DMS53 (cell line): ENCODE measurements at regions not wholly inside any gene's neighbourhood (a gene's known extent, or its start where the extent isn't known, plus 50 kb on each side); places are given as distances from the start of the nearest gene placed in this dataset.
A peak's percentile ranks its signal among the peaks of the same experiment; 100 is the strongest.

Experiments
- DNase-seq: peaks from one replicate; lab custom pipeline; 2025; lab: John Stamatoyannopoulos, UW

GRCh38 chr4:160701671-160702070, 1462.1 kb downstream of the FSTL5 start:
- no peak for DNase-seq

GRCh38 chr4:160709026-160709425, 1454.8 kb downstream of the FSTL5 start:
- no peak for DNase-seq

- DNase-seq: no peak
Measured at GRCh38 chr4:160709546-160709945, 1454.3 kb downstream of the FSTL5 start.

GRCh38 chr4:160716551-160716950, 1447.2 kb downstream of the FSTL5 start:
- peak; percentile 31 for DNase-seq

- no peak for DNase-seq
Measured at GRCh38 chr4:160717848-160718247, 1446.0 kb downstream of the FSTL5 start.

GRCh38 chr4:160724063-160724462, 1439.7 kb downstream of the FSTL5 start:
- peak; percentile 3 for DNase-seq

GRCh38 chr4:160745126-160745525, 1418.7 kb downstream of the FSTL5 start:
- peak; percentile 63 for DNase-seq

DNA sequence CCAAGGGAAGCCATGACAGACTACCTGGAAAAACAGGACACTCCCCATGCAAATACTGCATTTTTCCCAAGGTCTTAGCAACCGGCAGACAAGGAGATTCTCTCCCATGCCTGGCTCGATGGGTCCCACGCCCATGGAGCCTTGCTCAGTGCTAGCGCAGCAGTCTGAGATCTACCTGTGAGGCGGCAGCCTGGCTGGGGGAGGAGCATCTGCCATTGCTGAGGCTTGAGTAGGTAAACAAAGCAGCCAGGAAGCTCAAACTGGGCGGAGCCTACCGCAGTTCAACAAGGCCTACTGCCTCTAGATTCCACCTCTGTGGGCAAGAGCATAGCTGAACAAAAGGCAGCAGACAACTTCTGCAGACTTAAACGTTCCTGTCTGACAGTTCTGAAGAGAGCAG, 1417.2 kb downstream of the FSTL5 start:
- DNase-seq: peak; percentile 95

GRCh38 chr4:160772668-160773067, 1391.1 kb downstream of the FSTL5 start:
- DNase-seq: no peak

DNA sequence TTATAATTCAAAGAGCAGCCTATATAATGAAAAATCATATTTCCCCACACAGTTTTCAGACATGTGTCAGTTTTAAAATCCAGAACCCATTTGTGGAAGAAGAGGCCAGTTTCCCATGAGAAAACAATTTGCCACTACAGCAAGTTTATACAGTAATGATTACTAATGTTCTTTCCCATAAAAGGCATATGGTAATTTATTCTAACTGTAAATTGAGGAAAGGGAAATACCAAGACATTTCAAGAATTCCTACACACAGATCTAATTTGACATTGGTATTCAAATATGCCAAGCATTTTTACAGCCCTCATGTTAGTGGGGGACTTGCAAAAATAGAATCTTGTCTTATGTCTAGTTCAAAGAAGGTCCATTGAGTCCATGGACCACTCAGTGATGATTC, 1368.6 kb downstream of the FSTL5 start:
- DNase-seq: no peak

DNA sequence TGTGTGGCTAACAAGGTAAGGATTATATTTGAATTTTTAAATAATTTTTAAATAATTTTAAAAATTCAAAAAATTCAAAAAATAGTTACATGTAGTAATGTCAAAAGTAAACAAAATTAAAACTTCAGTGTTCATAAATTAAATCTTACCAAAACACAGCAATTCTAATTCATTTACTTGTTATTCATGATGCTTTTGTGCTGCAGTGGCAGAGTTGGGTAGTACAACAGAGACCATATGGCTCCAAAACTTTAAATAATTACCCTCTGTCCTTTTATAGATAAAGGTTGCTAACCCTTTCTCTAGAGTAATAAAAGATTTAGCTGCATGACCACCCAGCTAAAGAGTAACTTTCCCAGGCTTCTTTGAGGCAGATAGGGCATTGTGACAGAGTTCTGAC, 1355.6 kb downstream of the FSTL5 start:
- no peak for DNase-seq

DNA sequence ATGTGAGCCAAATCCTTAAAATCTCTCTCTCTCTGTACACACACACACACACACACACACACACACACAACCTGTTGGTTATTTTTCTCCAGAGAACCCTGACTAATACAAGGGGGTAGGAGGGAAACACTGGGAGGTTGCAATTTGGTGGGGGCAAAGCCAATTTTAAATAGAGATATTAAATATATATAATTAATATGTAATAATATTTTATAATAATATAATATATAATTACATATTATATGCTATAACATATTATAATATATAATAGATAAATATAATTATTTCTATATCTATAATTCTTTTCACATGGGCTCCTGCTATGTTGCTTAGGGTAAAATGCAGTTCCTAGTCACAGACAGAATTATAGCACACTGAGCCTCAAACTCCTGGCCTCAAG, 1354.2 kb downstream of the FSTL5 start:
- DNase-seq: no peak

GRCh38 chr4:160810424-160810823, 1353.4 kb downstream of the FSTL5 start:
- DNase-seq: no peak

DNA sequence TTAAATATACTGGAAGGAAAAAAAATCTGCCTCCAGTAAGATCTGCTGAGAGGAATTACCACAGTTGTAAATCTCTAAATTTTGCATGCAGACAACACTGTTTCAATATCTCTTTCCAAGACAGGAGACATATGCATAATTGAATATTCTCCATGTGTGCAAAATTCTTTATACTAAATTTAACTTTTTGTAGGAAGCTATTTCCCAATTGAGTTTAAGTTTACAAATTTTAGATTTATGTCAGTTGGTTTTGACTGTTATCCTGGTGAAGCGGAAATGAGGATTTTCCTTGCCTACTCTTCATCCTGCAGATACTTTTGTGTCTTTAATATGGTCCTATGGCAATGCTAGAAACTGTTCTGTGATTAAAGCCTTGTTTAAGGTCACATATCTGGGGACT, 1352.9 kb downstream of the FSTL5 start:
- no peak for DNase-seq

DNA sequence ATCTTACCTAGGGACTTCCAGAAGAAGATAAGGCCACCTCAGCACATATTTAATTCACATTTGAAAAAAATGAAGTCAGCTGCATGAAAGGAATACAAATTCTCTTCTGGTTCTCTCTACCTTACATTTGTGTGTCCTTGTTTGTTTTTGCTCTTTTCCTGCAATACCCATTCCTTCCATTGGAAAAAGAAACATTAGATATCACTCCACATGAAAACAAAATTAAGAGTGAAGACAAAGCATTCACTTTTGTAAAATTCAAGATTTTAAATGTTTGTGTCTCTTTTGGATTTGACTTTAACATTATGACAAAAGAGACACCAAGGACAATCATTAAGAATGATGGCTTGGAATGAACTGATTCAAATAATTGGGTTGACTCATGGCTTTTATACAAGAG, 1351.8 kb downstream of the FSTL5 start:
- peak; percentile 2 for DNase-seq

DNA sequence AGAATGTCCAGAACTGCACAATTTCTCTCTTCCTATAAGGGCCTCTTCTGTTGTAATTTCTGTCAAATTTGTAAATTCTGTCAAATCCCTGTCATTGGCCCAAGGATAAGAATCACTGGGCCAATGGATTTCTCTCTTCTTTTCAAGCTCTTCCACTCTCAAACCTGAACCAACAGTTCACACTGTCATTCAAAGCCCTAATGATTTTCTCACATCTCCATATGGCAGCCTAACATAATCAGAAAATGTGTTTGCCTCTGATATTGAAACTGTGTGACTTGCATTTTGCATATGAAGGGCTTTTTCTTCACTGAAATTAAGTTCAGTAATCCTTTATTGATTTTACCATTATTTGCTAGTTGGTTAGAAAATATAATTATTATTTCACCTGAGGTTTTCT, 1349.1 kb downstream of the FSTL5 start:
- no peak for DNase-seq

DNA sequence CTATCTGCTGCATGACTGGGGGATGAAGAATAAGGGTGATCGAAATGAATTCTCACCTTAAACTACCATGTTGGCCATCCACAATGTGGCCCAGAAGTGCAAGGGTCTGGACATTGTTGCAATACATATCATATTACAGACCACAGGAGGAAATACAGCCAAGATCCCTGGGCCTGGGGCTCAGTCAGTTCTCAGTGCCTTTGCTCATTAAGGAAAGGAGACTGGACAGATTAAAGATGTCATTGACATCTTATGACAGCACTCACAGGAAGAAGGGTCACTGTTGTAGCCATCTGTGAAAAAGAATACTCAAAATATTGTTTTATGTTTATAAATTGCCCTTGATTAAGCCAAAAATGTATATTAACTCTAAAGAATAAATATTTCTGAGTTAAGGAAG, 1345.2 kb downstream of the FSTL5 start:
- no peak for DNase-seq

- peak; percentile 21 for DNase-seq
Measured at GRCh38 chr4:160819791-160820190, 1344.0 kb downstream of the FSTL5 start.

DNA sequence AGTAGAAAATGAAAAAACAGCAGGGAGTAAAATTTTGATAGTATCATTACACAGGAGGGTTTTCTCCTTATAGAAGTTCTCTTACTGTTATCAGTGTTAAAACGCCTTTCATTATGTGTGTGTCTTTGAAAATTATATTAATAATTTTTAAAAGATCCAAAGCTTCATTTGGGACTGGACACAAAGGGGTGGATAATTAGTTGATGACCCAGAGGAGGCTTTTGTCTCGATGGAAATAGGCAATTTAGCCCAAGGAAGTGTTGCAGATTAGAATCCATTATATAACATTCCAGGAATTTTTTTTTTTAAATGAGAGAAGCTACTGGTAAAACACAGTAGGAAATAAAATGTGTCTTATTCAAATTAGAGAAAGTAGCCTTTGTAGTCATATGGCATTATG, 1339.3 kb downstream of the FSTL5 start:
- DNase-seq: no peak

DNA sequence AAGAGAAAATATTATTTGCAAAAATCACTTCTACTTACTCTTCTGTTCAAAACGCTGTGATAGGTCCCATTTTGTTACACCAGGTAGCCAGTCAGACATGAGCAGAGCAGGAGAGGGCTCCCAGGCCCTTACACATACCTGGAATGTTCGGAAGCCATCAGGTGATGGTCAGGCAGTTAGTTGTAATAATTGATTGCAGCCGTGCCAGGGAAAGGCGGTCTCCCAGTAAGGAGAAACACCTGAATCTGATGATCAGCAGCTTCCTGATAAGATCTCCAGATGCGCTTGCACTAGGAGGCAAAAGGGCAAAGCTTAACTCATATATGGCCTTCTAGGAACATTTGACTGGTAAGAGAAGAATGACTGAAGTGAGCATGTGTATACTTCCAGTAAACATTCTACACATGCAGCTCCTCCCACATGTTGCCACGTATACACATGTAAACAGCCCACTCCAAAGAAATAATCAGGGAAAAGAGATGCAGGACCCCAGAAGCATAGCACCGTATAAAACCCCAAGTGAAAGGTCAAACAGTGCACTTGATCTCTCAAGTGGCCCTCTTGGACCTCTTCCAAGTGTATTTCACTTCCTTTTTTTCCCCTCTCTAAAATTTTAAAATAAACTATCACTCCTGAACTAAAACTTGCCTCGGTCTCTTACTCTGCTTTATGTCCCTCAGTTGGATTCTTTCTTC, 1338.0 kb downstream of the FSTL5 start:
- peak; percentile 65 for DNase-seq

DNA sequence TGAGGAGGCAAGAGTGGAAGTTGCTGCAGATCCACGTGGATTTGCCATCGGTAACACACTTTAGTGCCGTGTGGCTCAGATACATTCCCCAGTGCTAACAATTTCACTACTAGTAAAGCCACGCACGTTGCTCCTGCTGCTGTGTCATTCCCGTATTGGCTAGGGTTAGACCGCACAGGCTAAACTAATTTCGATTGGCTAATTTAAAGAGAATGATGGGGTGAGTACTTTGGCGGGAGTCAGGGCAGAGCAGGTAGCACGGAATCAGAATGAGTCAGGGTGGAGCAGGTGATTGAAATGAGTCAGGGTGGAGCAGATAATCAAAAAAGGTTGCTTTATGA, 1337.5 kb downstream of the FSTL5 start:
- DNase-seq: peak; percentile 82

- DNase-seq: peak; percentile 68
Measured at GRCh38 chr4:160831165-160831922, 1332.5 kb downstream of the FSTL5 start.

DNA sequence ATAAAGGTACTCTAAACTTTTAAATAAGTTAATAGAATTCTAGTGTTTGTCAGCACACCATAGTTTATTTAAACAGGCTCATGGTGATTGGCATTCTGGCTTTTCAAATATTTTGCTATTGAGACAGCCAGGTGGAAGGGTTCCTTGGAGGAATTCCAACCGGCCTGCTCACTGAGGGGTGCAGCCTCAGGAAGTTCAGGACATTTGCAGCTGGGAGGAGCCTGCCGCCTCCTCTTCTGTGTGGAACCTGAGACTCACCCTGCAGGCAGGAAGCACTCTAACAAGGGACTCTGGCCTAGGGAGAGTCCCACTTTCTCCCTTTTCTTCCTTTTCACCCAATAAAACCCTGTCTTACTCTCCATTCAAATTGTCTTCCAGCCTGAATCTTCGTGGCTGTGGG, 1328.0 kb downstream of the FSTL5 start:
- peak; percentile 71 for DNase-seq

- peak; percentile 80 for DNase-seq
Measured at GRCh38 chr4:160836431-160836830, 1327.4 kb downstream of the FSTL5 start.
